CD4-positive, alpha-beta T cell (primary cell): ENCODE measurements at regions not wholly inside any gene's neighbourhood (a gene's known extent, or its start where the extent isn't known, plus 50 kb on each side); places are given as distances from the start of the nearest gene placed in this dataset.

Experiments
- ATAC-seq: fragments of 200-7000 bp; cut with Tn5 transposase; one replicate; pipeline ENCODE4 v1.10.0; 2022; ENCODE audit warnings: mild to moderate bottlenecking; ENCODE audit not compliant: poor library complexity
- CTCF ChIA-PET: fragments of 350-600 bp; sonication (Branson Sonifier 250); formaldehyde crosslinking; loops from one replicate; lab custom pipeline; 2021; ENCODE audit warnings: antibody characterized with exemption, inconsistent platforms; lab: Charles Lee
- POLR2A ChIA-PET: fragments of 350-600 bp; sonication (Branson Sonifier 250); formaldehyde crosslinking; loops from one replicate; lab custom pipeline; 2021; ENCODE audit warnings: antibody characterized with exemption, inconsistent platforms; lab: Charles Lee
- DNase-seq, 14 experiments: peaks; one replicate each; pipeline ENCODE4 v3.0.0-alpha.2; 2013 to 2020; ENCODE audit warnings: mixed read lengths in 2 of 14
- H3K27ac ChIP-seq, 2 donors: one replicate each; pipeline versions ENCODE4 v1.5.1 to v1.7.0; 2013; ENCODE audit warnings: low read length in 2 of 2, low read depth in 1 of 2, mild to moderate bottlenecking in 1 of 2
- H3K27me3 ChIP-seq, 2 experiments: 1 replicate in 1 of 2; 2 replicates in 1 of 2; pipeline versions ENCODE4 v1.6.1 to v1.7.0; 2013; ENCODE audit warnings: low read length in 2 of 2, control low read depth in 1 of 2, mild to moderate bottlenecking in 1 of 2, moderate library complexity in 1 of 2; ENCODE audit not compliant: insufficient read depth in 2 of 2, control insufficient read depth in 1 of 2
- H3K36me3 ChIP-seq: one replicate; pipeline ENCODE4 v1.6.1; 2013; ENCODE audit warnings: low read length, control low read depth; ENCODE audit not compliant: insufficient read depth
- H3K4me1 ChIP-seq: one replicate; pipeline ENCODE4 v1.6.1; 2013; ENCODE audit warnings: low read length, control low read depth; ENCODE audit not compliant: insufficient read depth
- H3K4me3 ChIP-seq: one replicate; pipeline ENCODE4 v1.5.1; 2013; ENCODE audit warnings: mild to moderate bottlenecking, low read length, moderate library complexity
- H3K9me3 ChIP-seq, 2 experiments: 1 replicate in 1 of 2; 2 replicates in 1 of 2; pipeline versions ENCODE4 v1.6.1 to v1.7.0; 2013; ENCODE audit warnings: low read length in 2 of 2, mild to moderate bottlenecking in 2 of 2, control low read depth in 1 of 2, moderate library complexity in 1 of 2; ENCODE audit not compliant: control insufficient read depth in 1 of 2, insufficient read depth in 1 of 2
- H3K27ac Mint-ChIP-seq: one replicate; pipeline ENCODE4 v1.8.0; 2020; ENCODE audit warnings: mixed read lengths
- H3K27me3 Mint-ChIP-seq: one replicate; pipeline ENCODE4 v1.8.0; 2021; ENCODE audit warnings: mixed read lengths
- H3K36me3 Mint-ChIP-seq: one replicate; pipeline ENCODE4 v1.8.0; 2021; ENCODE audit warnings: low read depth, mixed read lengths
- H3K4me1 Mint-ChIP-seq: one replicate; pipeline ENCODE4 v1.8.0; 2021; ENCODE audit warnings: low read depth, mixed read lengths
- H3K4me3 Mint-ChIP-seq: one replicate; pipeline ENCODE4 v1.8.0; 2020; ENCODE audit warnings: mild to moderate bottlenecking, mixed read lengths
- H3K9me3 Mint-ChIP-seq: one replicate; pipeline ENCODE4 v1.8.0; 2020; ENCODE audit warnings: mixed read lengths
- intact Hi-C, 2 experiments: fragments of 100-400 bp; cut with DNase I in 1 of 2; cut with micrococcal nuclease in 1 of 2; formaldehyde crosslinking; loops; one replicate each; pipeline versions ENCODE4 v1.15.1 to v1.9.0; 2023 to 2025; cut with DNase I, micrococcal nuclease
- TF ChIP-seq, protein P1 (sequence below): fragments of 200-600 bp; IDR thresholded peaks from one replicate; pipeline ENCODE4 v1.8.0; 2022; ENCODE audit warnings: antibody characterized with exemption, mild to moderate bottlenecking

- H3K4me1 Mint-ChIP-seq: no peaks in the 10 kb centered on the region
- H3K27ac Mint-ChIP-seq: no peak overlapping the region
- POLR2A ChIA-PET: no interaction called here
- CTCF ChIA-PET: no interaction called here
- Histone ChIP-seq H3K27me3 (no peaks in the 10 kb centered on the region), H3K27ac (no peak overlapping the region), H3K4me1 (no peaks in the 10 kb centered on the region), H3K4me3 (no peak overlapping the region), H3K36me3 (no peaks in the 10 kb centered on the region), H3K9me3 (peaks cover 3 to 4% of the 10 kb centered on the region in 2 experiments)
- no peak for ATAC-seq
- H3K36me3 Mint-ChIP-seq: no peaks in the 10 kb centered on the region
- H3K9me3 Mint-ChIP-seq: peaks cover 9% of the 10 kb centered on the region
- intact Hi-C loops: no loop called here
- TF ChIP-seq, protein P1, sequence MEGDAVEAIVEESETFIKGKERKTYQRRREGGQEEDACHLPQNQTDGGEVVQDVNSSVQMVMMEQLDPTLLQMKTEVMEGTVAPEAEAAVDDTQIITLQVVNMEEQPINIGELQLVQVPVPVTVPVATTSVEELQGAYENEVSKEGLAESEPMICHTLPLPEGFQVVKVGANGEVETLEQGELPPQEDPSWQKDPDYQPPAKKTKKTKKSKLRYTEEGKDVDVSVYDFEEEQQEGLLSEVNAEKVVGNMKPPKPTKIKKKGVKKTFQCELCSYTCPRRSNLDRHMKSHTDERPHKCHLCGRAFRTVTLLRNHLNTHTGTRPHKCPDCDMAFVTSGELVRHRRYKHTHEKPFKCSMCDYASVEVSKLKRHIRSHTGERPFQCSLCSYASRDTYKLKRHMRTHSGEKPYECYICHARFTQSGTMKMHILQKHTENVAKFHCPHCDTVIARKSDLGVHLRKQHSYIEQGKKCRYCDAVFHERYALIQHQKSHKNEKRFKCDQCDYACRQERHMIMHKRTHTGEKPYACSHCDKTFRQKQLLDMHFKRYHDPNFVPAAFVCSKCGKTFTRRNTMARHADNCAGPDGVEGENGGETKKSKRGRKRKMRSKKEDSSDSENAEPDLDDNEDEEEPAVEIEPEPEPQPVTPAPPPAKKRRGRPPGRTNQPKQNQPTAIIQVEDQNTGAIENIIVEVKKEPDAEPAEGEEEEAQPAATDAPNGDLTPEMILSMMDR: no peak
- peaks cover 16% of the 10 kb centered on the region for H3K27me3 Mint-ChIP-seq
- no peak overlapping the region for H3K4me3 Mint-ChIP-seq
- DNase-seq: no peak
These were observed 738.0 kb downstream of the PTPRU start for GRCh38 chr1:29974316-29974724.

DNA sequence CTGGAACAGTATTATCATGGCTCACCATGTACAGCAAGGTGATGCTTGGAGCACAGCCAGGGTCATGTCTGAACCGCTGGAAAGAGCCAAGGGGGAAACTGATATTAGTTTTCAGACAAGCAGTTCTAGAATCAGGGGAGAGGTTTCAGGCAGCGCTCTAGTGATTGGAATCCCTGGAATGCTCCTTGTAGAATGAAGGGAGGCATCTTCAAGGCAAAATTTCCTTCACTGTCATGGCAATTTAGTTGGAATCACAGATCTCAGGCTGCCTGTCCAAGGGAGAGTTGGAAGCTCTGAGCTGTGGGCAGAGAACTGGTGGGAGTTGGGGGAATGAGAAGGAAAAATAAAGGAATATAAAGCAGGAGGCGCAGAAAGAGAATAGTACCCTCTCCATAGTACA, 737.1 kb downstream of the PTPRU start:
- Histone ChIP-seq H3K4me3 (no peak overlapping the region), H3K27me3 (no peaks in the 10 kb centered on the region), H3K27ac (no peak overlapping the region), H3K9me3 (peaks cover 3 to 4% of the 10 kb centered on the region in 2 experiments), H3K36me3 (no peaks in the 10 kb centered on the region), H3K4me1 (no peaks in the 10 kb centered on the region)
- Mint-ChIP-seq H3K4me1 (no peaks in the 10 kb centered on the region), H3K9me3 (peaks cover 9% of the 10 kb centered on the region), H3K27ac (no peak overlapping the region), H3K27me3 (peaks cover 21% of the 10 kb centered on the region), H3K4me3 (no peak overlapping the region), H3K36me3 (no peaks in the 10 kb centered on the region)
- ChIA-PET POLR2A (no interaction called here), CTCF (no interaction called here)
- ATAC-seq (no peak), DNase-seq (no peak)
- intact Hi-C loops: no loop called here
- TF ChIP-seq, protein P1: no peak

DNA sequence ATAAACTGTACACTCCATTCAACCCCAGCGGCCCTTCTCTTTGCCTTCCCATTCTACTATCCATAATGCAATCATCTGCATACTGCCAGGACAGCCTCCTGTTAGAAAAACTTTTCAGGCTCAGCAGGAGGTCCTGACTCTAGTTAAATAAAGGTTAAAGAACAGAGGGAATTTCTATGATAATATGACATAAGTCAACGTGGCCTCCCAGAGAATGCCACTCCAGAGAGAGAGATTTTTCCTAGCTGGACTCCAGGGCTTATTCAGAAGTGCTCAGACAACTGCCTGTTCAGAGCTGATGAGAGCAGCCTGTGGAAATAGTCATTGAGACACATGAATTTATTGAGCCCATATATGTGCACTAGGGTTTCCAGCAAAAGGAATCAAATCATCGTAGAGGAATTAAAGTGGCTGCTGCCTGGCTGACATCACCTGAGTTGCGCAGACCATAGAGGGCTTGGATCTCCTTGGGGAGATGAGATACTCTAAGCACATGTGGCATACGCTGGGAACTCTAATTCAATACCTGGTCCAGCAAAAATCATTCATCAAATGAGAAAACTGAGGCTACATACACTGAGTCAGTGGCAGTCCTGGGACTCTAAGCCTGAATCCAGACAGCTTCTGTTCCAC, 736.2 kb downstream of the PTPRU start:
- no peak for DNase-seq
- no peak for ATAC-seq
- Mint-ChIP-seq H3K4me1 (no peaks in the 10 kb centered on the region), H3K36me3 (no peaks in the 10 kb centered on the region), H3K27ac (no peak overlapping the region), H3K4me3 (no peak overlapping the region), H3K9me3 (peaks cover 9% of the 10 kb centered on the region), H3K27me3 (peaks cover 21% of the 10 kb centered on the region)
- intact Hi-C loops: no loop called here
- ChIA-PET CTCF (no interaction called here), POLR2A (no interaction called here)
- peaks cover 0 to under 1% of the 10 kb centered on the region in 2 experiments for H3K27me3 ChIP-seq
- H3K4me1 ChIP-seq: no peaks in the 10 kb centered on the region
- H3K4me3 ChIP-seq: no peak overlapping the region
- no peak overlapping the region for H3K27ac ChIP-seq
- TF ChIP-seq, protein P1: no peak
- H3K36me3 ChIP-seq: no peaks in the 10 kb centered on the region
- peaks cover 3 to 4% of the 10 kb centered on the region in 2 experiments for H3K9me3 ChIP-seq
